ENCODE measurements at regions not wholly inside any gene's neighbourhood (a gene's known extent, or its start where the extent isn't known, plus 50 kb on each side); places are given as distances from the start of the nearest gene placed in this dataset.

DNA sequence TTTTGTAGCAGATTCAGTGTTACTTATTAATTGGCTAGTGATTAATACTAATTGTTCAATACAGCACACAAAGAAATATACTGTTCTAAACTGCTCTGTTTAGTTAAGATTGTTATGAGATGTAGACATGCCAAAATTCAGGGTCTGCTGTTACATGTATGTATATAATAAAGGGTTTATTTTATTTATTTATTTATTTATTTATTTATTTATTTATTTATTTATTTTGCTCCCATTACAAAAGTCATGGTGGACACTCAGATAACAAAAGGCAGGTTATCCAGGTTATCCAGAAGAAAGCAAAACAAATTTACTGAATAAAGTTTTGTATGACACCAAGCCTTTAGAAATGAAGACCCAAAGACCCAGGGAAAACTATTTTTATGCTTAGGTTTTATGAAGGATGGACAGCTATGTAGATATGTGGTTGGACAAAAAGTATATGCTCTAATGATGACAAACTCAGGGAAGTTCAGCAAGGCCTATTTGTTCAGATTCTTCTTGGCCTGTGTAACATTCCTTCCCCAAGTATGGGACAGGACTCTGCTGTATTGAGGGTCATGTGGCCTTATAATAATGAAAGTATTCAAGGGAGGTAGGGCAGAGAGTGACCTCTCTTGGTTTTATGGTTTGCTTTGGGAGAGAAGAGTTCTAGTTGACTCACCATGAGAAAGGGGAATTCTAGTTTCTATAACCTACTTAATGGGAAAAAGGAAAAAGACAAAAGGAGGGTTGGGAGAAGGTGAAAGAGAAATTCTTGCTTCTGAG, 1056.8 kb downstream of the ROBO2 start:
- TF ChIP-seq, protein P1, sequence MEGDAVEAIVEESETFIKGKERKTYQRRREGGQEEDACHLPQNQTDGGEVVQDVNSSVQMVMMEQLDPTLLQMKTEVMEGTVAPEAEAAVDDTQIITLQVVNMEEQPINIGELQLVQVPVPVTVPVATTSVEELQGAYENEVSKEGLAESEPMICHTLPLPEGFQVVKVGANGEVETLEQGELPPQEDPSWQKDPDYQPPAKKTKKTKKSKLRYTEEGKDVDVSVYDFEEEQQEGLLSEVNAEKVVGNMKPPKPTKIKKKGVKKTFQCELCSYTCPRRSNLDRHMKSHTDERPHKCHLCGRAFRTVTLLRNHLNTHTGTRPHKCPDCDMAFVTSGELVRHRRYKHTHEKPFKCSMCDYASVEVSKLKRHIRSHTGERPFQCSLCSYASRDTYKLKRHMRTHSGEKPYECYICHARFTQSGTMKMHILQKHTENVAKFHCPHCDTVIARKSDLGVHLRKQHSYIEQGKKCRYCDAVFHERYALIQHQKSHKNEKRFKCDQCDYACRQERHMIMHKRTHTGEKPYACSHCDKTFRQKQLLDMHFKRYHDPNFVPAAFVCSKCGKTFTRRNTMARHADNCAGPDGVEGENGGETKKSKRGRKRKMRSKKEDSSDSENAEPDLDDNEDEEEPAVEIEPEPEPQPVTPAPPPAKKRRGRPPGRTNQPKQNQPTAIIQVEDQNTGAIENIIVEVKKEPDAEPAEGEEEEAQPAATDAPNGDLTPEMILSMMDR (conservative IDR thresholded peaks at IDR 0.05 in 1 of 2, IDR thresholded peaks at IDR 0.05 in 1 of 2; ENCODE audit: low read depth in 1 of 2, low read length in 2 of 2), result no peak
- TF ChIP-seq EZH2 (IDR thresholded peaks at IDR 0.05; ENCODE audit: low read length, missing control alignments), result no peak

Data from fibroblast of lung (primary cell).